CD4-positive, alpha-beta T cell treated with Interleukin-21 for 1 hour (primary cell): ENCODE measurements at regions not wholly inside any gene's neighbourhood (a gene's known extent, or its start where the extent isn't known, plus 50 kb on each side); places are given as distances from the start of the nearest gene placed in this dataset.
"Not testable (repeated sequence)": the region's sequence is repeated elsewhere in the genome, so short reads cannot be mapped to it uniquely, and the experiment has no call there.

Source experiments
- DNase-seq: peaks from one replicate; pipeline ENCODE4 v3.0.0-alpha.2; 2020

GRCh38 chr13:82115391-82115790 lies 1766.9 kb downstream of the SLITRK1 start:
- no peak for DNase-seq

GRCh38 chr13:82096256-82096655 lies 1755.3 kb upstream of the SPRY2 start:
- DNase-seq: no peak

GRCh38 chr13:82092312-82092711 lies 1751.4 kb upstream of the SPRY2 start:
- no peak for DNase-seq

GRCh38 chr13:82088781-82089180 lies 1747.9 kb upstream of the SPRY2 start:
- DNase-seq: no peak

GRCh38 chr13:82076496-82076895 lies 1735.6 kb upstream of the SPRY2 start:
- DNase-seq: no peak

- DNase-seq: no peak
Measured at GRCh38 chr13:82070416-82070815, 1729.5 kb upstream of the SPRY2 start.

- no peak for DNase-seq
Measured at GRCh38 chr13:82062772-82063171, 1721.8 kb upstream of the SPRY2 start.

GRCh38 chr13:82058364-82058763 lies 1717.4 kb upstream of the SPRY2 start:
- DNase-seq: no peak

GRCh38 chr13:82045316-82045715 lies 1704.4 kb upstream of the SPRY2 start:
- not testable (repeated sequence) for DNase-seq

GRCh38 chr13:82036602-82037001 lies 1695.7 kb upstream of the SPRY2 start:
- no peak for DNase-seq

- DNase-seq: no peak
Measured at GRCh38 chr13:82011355-82011754, 1670.4 kb upstream of the SPRY2 start.

GRCh38 chr13:82010780-82011179 lies 1669.9 kb upstream of the SPRY2 start:
- no peak for DNase-seq

- no peak for DNase-seq
Measured at GRCh38 chr13:82002710-82003109, 1661.8 kb upstream of the SPRY2 start.

- DNase-seq: no peak
Measured at GRCh38 chr13:81995316-81995715, 1654.4 kb upstream of the SPRY2 start.

GRCh38 chr13:81990652-81991051 lies 1649.7 kb upstream of the SPRY2 start:
- no peak for DNase-seq

GRCh38 chr13:81988567-81988966 lies 1647.6 kb upstream of the SPRY2 start:
- DNase-seq: no peak

GRCh38 chr13:81987677-81988357 lies 1646.9 kb upstream of the SPRY2 start:
- no peak for DNase-seq

- no peak for DNase-seq
Measured at GRCh38 chr13:81987159-81987558, 1646.2 kb upstream of the SPRY2 start.

- no peak for DNase-seq
Measured at GRCh38 chr13:81986308-81986707, 1645.4 kb upstream of the SPRY2 start.

- DNase-seq: no peak
Measured at GRCh38 chr13:81957121-81957520, 1616.2 kb upstream of the SPRY2 start.

GRCh38 chr13:81929988-81930387 lies 1589.1 kb upstream of the SPRY2 start:
- DNase-seq: no peak

- DNase-seq: no peak
Measured at GRCh38 chr13:81927347-81927746, 1586.4 kb upstream of the SPRY2 start.

GRCh38 chr13:81917810-81918209 lies 1576.9 kb upstream of the SPRY2 start:
- no peak for DNase-seq

- no peak for DNase-seq
Measured at GRCh38 chr13:81916461-81916860, 1575.5 kb upstream of the SPRY2 start.

GRCh38 chr13:81907787-81908372 lies 1567.0 kb upstream of the SPRY2 start:
- DNase-seq: no peak
